Erythroblast (primary cell): ENCODE measurements at regions not wholly inside any gene's neighbourhood (a gene's known extent, or its start where the extent isn't known, plus 50 kb on each side); places are given as distances from the start of the nearest gene placed in this dataset.

Source experiments
- GATA1 ChIP-seq: IDR thresholded peaks from 2 replicates; pipeline ENCODE4 v1.6.1; 2011; ENCODE audit warnings: low read depth, mild to moderate bottlenecking, control low read depth, low read length, moderate library complexity
- POLR2A ChIP-seq: IDR thresholded peaks from 2 replicates; pipeline ENCODE4 v1.6.1; 2011; ENCODE audit warnings: mild to moderate bottlenecking, low read length

GRCh38 chr2:138312061-138312460 lies 189.5 kb upstream of the SPOPL start:
- TF ChIP-seq POLR2A, result no peak
- no peak for TF ChIP-seq GATA1
